Suprapubic skin (tissue), 3 donors: ENCODE measurements at regions not wholly inside any gene's neighbourhood (a gene's known extent, or its start where the extent isn't known, plus 50 kb on each side); places are given as distances from the start of the nearest gene placed in this dataset.

Experiments
- CTCF ChIP-seq, 2 donors: fragments of 200-600 bp in 1 of 2; fragments of 450-650 bp in 1 of 2; sonication (generic) in 1 of 2; IDR thresholded peaks; one replicate each; pipeline ENCODE4 v1.5.1; 2016 to 2019; ENCODE audit warnings: antibody characterized with exemption in 2 of 2, mild to moderate bottlenecking in 1 of 2, moderate library complexity in 1 of 2
- EP300 ChIP-seq: sonication (generic); formaldehyde crosslinking; IDR thresholded peaks from one replicate; pipeline ENCODE4 v1.6.1; 2017; ENCODE audit warnings: antibody characterized with exemption

GRCh38 chr6:109296971-109297372 lies 85.3 kb downstream of the CD164 start:
- TF ChIP-seq CTCF (IDR thresholded peaks at IDR 0.05) (no peak), EP300 (no peak)
